Stimulated activated naive CD8-positive, alpha-beta T cell treated with anti-CD3 and anti-CD28 coated beads, Interleukin-15, Interleukin-2, amounts not matched to agents 100 U/mL and 50 U/mL, for 24 hours (primary cell): ENCODE measurements at regions not wholly inside any gene's neighbourhood (a gene's known extent, or its start where the extent isn't known, plus 50 kb on each side); places are given as distances from the start of the nearest gene placed in this dataset.
"Not testable (repeated sequence)": the region's sequence is repeated elsewhere in the genome, so short reads cannot be mapped to it uniquely, and the experiment has no call there.

Experiments used
- ATAC-seq: fragments of 150-1000 bp; cut with Tn5 transposase; one replicate; pipeline ENCODE4 v1.10.0; 2021
- DNase-seq: peaks from one replicate; pipeline ENCODE4 v3.0.0; 2021

- peak; percentile 33 for DNase-seq
- ATAC-seq, result no peak
Measured at GRCh38 chr6:166253778-166254204, 54.4 kb downstream of the PRR18 start.

GRCh38 chr6:166253281-166253681 is 54.9 kb downstream of the PRR18 start:
- DNase-seq (peak; percentile 45), ATAC-seq (peak; percentile 54)

DNA sequence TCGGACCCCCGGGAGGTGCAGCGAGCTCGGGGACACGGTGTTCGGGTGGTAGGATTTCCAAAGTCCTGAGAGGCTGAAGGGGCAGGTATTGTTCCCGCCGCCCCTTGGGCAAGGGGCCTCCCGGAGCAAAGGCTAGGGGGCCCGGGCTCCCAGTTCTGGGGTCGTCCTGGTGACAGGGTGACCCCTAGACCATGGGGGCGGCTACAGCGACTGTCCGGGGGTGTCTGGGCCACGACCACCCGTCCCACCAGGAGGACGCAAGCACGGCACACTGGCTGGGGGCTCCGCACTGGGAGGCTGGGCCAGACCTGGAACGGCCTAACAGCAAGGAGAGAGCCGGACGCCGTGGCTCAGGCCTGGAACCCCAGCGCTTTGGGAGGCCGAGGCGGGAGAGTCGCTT is 55.6 kb downstream of the PRR18 start:
- DNase-seq (no peak), ATAC-seq (no peak)

- no peak for ATAC-seq
- no peak for DNase-seq
Measured at GRCh38 chr6:166251655-166252054, 56.5 kb downstream of the PRR18 start.

DNA sequence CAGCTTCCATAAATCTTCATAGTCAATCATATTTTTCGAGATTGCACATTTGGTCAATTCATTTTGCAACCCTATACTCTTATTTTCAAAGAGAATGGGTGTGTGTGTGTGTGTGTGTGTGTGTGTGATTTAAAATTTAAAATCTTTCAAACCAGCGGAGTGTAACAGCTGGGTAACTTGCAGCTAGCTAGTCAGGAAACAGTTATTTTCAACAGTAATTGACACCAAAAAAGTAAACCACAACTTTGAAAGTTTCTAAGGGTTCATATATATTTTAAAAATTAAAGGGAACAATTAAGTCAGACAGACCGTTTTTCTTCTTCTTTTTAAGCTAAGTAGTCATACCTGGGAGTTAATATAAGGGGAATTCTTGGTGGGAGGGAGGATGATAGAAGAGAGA is 57.0 kb downstream of the PRR18 start:
- DNase-seq (no peak), ATAC-seq (no peak)

DNA sequence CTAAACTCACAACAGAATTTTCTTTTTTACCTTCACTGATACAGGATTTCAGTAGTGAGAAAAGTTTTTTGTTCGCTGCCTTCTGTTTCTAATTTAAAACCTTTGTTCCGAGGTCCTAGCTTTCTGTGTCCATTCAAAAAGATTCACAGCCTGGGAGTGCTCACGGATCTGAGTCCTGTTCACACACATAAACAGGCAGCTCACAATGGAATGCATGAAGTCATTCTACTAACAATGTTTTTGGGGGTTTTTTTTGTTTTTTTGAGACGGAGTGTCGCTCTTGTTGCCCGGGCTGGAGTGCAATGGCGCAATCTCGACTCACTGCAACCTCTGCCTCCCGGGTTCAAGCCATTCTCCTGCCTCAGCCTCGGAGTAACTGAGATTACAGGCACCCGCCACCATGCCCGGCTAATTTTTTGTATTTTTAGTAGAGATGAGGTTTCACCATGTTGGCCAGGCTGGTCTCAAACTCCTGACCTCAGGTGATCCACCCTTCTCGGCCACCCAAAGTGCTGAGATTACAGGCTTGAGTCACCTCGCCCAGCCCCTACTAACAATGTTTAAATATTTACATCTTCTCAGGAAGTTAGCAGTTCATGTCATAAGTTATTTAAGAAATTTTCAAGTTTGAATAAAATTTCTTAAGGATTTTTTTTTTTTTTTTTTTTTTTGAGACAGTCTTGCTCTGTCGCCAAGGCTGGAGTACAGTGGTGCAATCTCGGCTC is 59.0 kb downstream of the PRR18 start:
- not testable (repeated sequence) for ATAC-seq, DNase-seq

DNA sequence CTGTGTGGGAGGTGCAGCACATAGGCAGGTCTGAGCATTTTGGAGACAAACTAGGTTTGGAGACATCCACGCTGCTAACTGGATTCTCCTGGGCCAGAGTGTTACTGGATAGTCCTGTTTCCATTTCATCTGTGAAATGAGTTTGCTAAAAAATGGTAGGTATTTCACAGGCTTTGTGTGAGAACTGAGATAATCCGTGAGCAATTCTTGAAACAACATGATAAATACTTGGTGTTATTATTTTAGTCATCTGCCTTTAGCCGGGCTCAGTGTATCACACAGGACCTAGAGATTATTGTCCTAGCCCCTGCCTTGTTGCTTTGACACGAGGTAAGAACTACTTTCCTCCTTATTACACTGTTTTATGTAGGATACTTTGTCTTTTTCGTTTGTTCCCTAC is 63.0 kb downstream of the PRR18 start:
- DNase-seq, result no peak
- no peak for ATAC-seq

GRCh38 chr6:166244353-166245045 is 63.7 kb downstream of the PRR18 start:
- peak; percentile 90 for ATAC-seq
- peak; percentile 44 for DNase-seq

DNA sequence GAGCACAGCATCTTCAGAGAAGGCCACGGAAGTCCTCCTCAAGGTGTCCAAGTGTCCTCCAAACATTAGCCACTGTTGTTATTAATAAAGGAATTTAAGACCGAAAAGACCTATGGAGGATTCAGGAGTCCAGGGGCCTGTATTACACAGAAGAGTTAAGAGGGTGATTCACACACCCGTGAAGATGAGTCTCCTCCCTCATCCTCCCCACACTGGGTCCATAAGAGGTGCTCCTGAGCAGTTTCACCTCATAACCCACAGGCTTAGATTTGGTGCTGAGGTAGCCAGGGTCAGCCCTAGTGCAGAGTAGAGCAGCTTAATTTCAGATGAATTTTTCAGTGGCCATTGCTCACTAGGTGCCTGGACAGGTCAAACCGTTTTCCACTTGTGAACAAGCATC is 65.3 kb downstream of the PRR18 start:
- DNase-seq (no peak), ATAC-seq (no peak)

DNA sequence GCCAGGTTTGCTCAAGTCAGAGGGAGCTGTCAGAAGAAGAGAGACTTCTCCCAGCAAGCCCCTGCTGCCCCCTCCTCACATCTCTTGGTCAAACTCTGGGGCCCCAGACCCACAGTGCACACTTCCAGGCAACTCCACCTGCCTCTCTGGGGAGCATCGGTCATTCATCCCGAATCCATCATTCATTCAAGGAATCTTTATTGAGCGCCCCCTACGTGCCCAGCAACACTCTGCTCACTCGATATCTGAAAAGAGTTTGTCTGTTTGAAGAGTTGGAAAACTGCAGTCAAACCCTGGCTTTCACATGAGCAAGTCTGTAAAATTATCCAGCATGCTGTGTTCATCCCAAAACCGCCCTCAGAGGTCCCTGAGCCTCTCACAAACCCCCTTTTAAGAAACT is 66.2 kb downstream of the PRR18 start:
- DNase-seq (no peak), ATAC-seq (no peak)

DNA sequence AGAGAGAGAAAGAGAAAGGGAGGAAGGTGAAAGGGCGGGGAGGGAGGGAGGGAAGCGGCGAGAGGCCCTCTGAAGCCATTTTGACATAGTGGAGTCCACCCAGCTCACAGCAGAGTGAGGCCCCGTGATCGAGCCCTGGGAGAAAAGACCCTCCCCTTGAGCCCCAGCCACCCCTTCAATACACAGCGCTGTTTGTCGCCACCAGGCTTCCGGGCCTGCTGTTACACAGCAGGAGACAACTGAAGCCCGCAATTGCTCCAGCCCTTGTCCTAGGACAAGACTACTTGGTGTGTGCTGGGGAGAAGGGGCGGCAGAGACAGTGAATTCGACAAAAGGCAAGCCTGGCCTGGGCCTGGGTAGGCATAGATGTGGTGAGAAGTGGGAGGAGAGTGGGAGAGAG is 67.3 kb downstream of the PRR18 start:
- DNase-seq, result no peak
- ATAC-seq, result no peak

- ATAC-seq (no peak), DNase-seq (no peak)
Measured at GRCh38 chr6:166237617-166238016, 70.0 kb upstream of the TBXT start.

- no peak for DNase-seq
- ATAC-seq, result no peak
Measured at GRCh38 chr6:166236596-166236995, 68.9 kb upstream of the TBXT start.

DNA sequence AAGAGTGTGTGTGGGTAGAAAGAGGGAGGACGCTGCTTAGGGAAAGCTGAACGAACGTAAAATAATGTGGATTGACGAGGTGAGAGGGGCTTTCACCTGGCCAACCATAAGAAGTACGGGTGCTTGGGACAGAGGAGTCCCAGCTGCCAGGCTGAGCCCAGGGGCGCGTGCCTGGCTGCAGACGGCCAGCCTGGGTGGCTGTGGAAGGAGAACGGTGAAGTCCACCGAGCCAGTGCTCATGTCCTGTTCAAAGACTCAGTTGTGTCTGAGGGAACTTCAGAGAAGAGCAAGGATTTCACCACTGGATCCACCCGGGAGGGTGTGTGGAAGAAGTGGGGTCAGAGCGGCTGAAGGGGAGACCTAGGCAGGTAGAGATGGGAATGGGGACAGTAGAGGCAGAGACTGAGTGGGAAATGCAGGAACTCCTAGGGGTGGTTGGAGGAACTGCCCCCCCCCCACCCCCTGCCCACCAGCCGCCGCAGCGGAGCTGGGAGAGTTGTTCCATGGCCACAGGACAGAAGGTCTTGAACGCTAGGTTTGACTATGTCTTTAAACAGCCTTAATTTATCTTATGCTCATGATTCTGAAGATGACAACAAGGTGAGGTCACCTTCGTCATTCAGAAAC is 68.1 kb upstream of the TBXT start:
- DNase-seq (no peak), ATAC-seq (no peak)

GRCh38 chr6:166231181-166231580 is 63.5 kb upstream of the TBXT start:
- ATAC-seq, DNase-seq: not testable (repeated sequence)

GRCh38 chr6:166228839-166229528 is 61.3 kb upstream of the TBXT start:
- DNase-seq (no peak), ATAC-seq (no peak)

DNA sequence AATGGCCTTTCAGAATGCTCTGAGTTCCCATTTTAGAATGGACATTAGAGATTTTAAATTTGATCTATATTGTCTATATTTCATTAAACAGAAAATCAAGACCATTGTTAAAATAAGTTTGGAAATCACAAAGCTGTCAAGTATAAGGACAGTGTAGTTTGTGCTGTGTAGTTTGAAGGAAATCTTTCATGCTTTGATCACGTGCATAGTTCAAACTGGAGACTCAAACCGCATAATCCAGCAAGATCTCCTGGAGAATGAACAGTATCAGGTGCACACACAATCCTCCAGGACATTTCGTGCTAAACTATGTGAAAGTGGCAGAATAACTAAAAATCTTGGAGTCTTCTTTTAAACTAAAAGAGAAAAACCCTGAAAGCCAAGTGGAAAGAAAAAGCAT is 60.8 kb upstream of the TBXT start:
- ATAC-seq, result no peak
- DNase-seq, result no peak

DNA sequence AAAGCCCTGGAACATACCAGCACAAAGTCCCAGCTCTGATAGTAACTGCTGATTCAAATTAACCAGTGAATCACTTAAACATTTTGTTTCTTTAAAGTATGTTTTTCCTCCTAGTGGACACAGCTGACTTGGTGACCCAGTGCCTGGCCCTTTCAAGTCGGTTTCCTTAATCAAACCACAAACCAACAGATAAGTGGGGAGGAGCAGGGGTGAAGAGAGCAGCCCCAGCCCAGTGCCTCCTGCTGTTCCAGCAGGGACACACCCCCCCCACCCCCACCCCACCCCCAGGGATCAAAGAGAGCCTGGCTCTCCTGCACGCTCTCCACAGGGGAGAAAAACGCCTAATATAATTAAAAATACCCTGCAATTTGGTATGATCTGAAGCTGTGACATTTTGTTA is 55.4 kb upstream of the TBXT start:
- ATAC-seq, result no peak
- no peak for DNase-seq

- ATAC-seq (no peak), DNase-seq (no peak)
Measured at GRCh38 chr6:166222631-166223030, 55.0 kb upstream of the TBXT start.

DNA sequence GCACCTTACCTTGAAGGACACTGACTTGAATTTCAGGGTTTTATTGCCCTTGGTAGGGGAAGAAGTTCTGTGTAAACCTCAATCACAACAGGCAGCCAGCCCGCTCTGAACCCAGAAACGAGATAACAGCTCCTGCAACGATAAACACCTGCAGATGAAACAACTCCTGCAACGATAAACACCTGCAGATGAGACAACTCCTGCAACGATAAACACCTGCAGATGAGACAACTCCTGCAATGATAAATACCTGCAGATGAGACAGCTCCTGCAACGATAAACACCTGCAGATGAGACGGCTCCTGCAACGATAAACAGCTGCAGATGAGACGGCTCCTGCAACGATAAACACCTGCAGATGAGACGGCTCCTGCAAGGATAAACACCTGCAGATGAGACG is 54.0 kb upstream of the TBXT start:
- ATAC-seq, result no peak
- no peak for DNase-seq

GRCh38 chr6:166221040-166221439 is 53.4 kb upstream of the TBXT start:
- ATAC-seq (peak; percentile 85), DNase-seq (peak; percentile 48)
